Central memory CD8-positive, alpha-beta T cell (primary cell): ENCODE measurements at regions not wholly inside any gene's neighbourhood (a gene's known extent, or its start where the extent isn't known, plus 50 kb on each side); places are given as distances from the start of the nearest gene placed in this dataset.

ENCODE experiments used
- ATAC-seq: fragments of 150-1000 bp; cut with Tn5 transposase; replicated peaks from 2 replicates; pipeline ENCODE4 v1.10.0; 2022; ENCODE audit warnings: mild to moderate bottlenecking, moderate FRiP score, moderate number of reproducible peaks; ENCODE audit not compliant: poor library complexity, severe bottlenecking; ENCODE audit errors: extremely low read depth
- DNase-seq, 2 donors: peaks; one replicate each; pipeline ENCODE4 v3.0.0; 2021; ENCODE audit warnings: low spot score in 2 of 2
- H3K27ac Mint-ChIP-seq: one replicate; pipeline ENCODE4 v1.8.0; 2022; ENCODE audit warnings: low read depth, mild to moderate bottlenecking, moderate library complexity, mixed read lengths
- H3K27me3 Mint-ChIP-seq: one replicate; pipeline ENCODE4 v1.8.0; 2022; ENCODE audit warnings: mixed read lengths
- H3K36me3 Mint-ChIP-seq: one replicate; pipeline ENCODE4 v1.8.0; 2022; ENCODE audit warnings: mild to moderate bottlenecking, moderate library complexity, mixed read lengths; ENCODE audit not compliant: insufficient read depth
- H3K4me1 Mint-ChIP-seq: one replicate; pipeline ENCODE4 v1.8.0; 2022; ENCODE audit warnings: mixed read lengths
- H3K4me3 Mint-ChIP-seq: one replicate; pipeline ENCODE4 v1.8.0; 2022; ENCODE audit warnings: mild to moderate bottlenecking, moderate library complexity, mixed read lengths
- H3K9me3 Mint-ChIP-seq: one replicate; pipeline ENCODE4 v1.8.0; 2022; ENCODE audit warnings: mixed read lengths

GRCh38 chr21:28771790-28772501, 220.7 kb downstream of the LTN1 start:
- Mint-ChIP-seq H3K27ac (no peak overlapping the region), H3K9me3 (peaks cover 4% of the 10 kb centered on the region), H3K4me3 (no peak overlapping the region), H3K27me3 (no peaks in the 10 kb centered on the region), H3K36me3 (peaks cover 2% of the 10 kb centered on the region), H3K4me1 (peaks cover 46% of the 10 kb centered on the region)
- ATAC-seq (no peak), DNase-seq (no peak)

DNA sequence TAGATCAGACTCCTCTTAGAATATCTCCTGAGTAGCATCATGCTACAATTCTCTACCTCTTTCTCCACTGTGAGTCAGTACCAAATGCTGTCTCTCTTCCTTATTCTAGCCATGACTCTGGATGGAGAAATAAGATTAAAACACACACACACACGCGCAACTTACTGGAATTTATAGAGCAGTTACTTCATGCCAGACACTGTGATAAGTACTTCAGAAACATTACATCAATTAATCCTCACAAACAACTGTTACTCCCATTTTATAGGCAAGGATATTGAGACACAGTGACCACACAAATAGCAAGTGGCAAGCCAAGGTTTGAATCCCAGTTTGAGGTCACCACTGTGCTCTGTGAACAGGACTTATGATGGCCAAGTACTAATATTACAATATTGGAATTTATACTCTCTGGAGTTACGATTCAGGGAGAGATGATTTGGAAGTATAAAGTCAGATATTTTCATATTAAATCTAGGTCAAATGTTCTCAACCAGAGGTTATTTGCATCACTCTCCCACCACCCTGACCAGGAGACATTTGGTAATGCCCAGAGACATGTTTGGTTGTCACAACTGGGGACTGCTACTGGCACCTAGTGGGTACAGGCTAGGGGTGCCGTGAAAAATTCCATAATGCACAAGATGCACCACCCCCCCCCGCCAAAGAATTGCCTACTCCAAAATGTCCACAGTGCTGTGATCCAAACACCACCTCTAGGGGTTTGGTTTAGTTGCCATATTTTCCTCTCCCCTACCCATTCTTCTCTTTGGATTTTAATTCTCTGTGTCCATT, 221.6 kb downstream of the LTN1 start:
- DNase-seq (no peak), ATAC-seq (no peak)
- no peak overlapping the region for H3K27ac Mint-ChIP-seq
- H3K4me3 Mint-ChIP-seq, result no peak overlapping the region
- H3K4me1 Mint-ChIP-seq, result peaks cover 40% of the 10 kb centered on the region
- peaks cover 3% of the 10 kb centered on the region for H3K36me3 Mint-ChIP-seq
- peaks cover 11% of the 10 kb centered on the region for H3K9me3 Mint-ChIP-seq
- H3K27me3 Mint-ChIP-seq, result no peaks in the 10 kb centered on the region

- peaks cover 3% of the 10 kb centered on the region for H3K36me3 Mint-ChIP-seq
- H3K9me3 Mint-ChIP-seq, result peaks cover 11% of the 10 kb centered on the region
- DNase-seq, result no peak
- ATAC-seq, result no peak
- H3K27me3 Mint-ChIP-seq, result no peaks in the 10 kb centered on the region
- H3K4me1 Mint-ChIP-seq, result peaks cover 27% of the 10 kb centered on the region
- H3K27ac Mint-ChIP-seq, result no peak overlapping the region
- H3K4me3 Mint-ChIP-seq, result no peak overlapping the region
Measured at GRCh38 chr21:28769683-28770082, 223.0 kb downstream of the LTN1 start.

DNA sequence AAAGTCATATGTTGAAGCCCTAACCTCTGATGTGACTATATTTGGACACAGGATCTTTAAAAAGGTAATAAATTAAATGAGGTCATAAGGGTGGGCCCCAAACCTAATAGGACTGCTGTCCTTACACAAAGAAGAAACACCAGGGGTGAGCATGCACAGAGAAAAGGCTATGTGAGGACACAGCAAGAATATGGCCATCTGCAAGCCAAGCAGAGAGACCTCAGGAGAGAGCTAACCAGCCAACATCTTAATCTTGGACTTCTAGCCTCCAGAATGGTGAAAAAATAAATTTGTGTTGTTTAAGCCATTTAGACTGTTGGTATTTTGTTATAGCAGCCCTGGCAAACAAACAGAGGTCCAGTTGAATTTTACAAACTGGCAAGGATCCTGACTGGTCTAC, 223.9 kb downstream of the LTN1 start:
- no peak for DNase-seq
- Mint-ChIP-seq H3K9me3 (peaks cover 11% of the 10 kb centered on the region), H3K4me3 (no peak overlapping the region), H3K4me1 (peaks cover 27% of the 10 kb centered on the region), H3K27me3 (no peaks in the 10 kb centered on the region), H3K36me3 (peaks cover 3% of the 10 kb centered on the region), H3K27ac (no peak overlapping the region)
- no peak for ATAC-seq

DNA sequence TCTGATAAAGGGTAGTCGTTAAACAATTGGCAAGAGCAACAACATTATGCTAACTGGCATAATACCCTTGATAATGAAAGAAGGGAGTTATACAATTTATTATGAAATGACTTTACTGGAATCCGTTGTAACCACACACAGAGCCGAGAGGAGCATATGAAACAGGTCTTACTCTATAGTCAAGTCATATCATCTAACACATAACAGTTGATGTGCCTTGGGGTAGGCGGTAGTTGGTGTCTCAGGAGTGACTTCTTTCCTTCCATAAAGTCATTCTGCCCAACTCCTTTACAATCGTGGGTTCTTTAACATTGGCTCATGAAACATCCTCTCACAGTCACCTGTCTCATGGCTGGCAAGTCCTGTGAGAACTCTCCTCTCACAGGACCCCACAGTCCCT, 225.2 kb downstream of the LTN1 start:
- ATAC-seq (no peak), DNase-seq (no peak)
- Mint-ChIP-seq H3K27ac (no peak overlapping the region), H3K9me3 (peaks cover 11% of the 10 kb centered on the region), H3K27me3 (no peaks in the 10 kb centered on the region), H3K36me3 (peaks cover 3% of the 10 kb centered on the region), H3K4me3 (no peak overlapping the region), H3K4me1 (peaks cover 28% of the 10 kb centered on the region)

- Mint-ChIP-seq H3K4me3 (no peak overlapping the region), H3K27me3 (no peaks in the 10 kb centered on the region), H3K9me3 (peaks cover 11% of the 10 kb centered on the region), H3K36me3 (peaks cover 1% of the 10 kb centered on the region), H3K4me1 (peaks cover 19% of the 10 kb centered on the region), H3K27ac (no peak overlapping the region)
- DNase-seq (no peak), ATAC-seq (no peak)
Measured at GRCh38 chr21:28763809-28764418, 228.8 kb downstream of the LTN1 start.

DNA sequence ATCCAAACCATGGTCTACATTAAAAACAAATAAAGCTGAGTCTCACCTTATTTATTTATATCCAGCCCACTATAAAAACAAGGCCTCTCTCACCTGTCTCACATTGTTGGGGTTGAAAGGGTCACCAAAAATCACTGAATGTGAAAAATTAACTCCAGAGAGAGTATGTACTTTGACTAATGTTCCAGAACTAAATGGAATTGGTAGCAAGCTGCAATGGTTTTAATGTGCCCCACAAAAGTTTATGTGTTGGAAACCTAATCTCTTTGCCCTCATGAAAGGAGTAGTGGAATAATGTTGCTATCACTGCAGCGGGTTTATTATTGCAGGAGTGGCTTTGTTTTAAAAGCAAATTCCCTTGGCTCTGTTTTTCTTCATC, 230.3 kb downstream of the LTN1 start:
- ATAC-seq (no peak), DNase-seq (no peak)
- Mint-ChIP-seq H3K4me3 (no peak overlapping the region), H3K4me1 (peaks cover 10% of the 10 kb centered on the region), H3K27me3 (no peaks in the 10 kb centered on the region), H3K9me3 (peaks cover 11% of the 10 kb centered on the region), H3K27ac (no peak overlapping the region), H3K36me3 (peaks cover 4% of the 10 kb centered on the region)

DNA sequence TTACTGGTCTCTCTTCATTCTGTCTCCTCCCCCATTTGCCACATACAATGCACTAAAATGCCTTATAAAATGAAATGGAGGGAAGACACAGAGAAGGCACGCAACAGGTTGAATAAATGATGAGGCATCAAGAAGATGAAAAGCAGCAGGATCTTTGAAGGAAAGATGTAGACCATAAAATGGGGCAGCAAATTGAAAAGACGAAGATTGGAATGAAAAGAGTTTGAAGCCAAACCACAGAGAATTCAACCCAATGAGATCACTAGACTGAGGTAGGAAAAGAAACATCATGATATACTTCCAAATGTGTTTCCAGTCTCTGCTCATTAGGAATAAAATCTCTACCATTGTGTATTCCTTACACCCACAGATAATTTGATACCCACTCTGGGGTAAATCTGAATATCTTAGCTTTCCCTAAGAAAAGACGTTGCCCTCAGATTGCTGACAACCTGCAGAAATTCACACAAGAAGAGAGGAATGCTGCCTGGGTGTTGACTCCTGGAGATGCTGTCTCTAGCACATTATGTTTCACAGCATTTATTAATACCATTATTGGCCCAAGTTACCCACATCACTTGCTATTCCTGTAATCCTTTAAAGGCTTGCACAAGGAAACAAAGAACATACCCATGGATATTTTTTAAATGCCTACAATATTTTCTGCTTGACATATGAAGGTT, 230.9 kb downstream of the LTN1 start:
- Mint-ChIP-seq H3K36me3 (peaks cover 4% of the 10 kb centered on the region), H3K27ac (no peak overlapping the region), H3K4me1 (peaks cover 10% of the 10 kb centered on the region), H3K4me3 (no peak overlapping the region), H3K27me3 (no peaks in the 10 kb centered on the region), H3K9me3 (peaks cover 6% of the 10 kb centered on the region)
- ATAC-seq (no peak), DNase-seq (no peak)

DNA sequence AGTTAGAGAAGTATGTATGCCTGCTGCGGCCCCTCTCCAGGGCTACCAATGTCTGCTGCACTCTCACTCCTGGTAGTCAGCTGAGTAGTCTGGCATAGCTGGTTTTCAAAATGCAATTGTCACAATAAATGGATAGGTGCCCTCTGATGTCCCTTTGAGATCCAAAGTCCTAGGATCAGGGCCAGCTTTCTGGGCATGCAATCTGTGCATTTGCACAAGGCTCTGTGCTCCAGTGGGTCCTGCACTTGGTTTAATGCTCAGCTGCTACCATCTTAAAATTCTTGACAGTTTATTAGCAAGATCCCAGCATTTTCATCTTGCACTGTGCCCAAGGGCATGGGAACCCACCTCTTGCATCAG, 233.8 kb downstream of the LTN1 start:
- ATAC-seq, result no peak
- Mint-ChIP-seq H3K27ac (no peak overlapping the region), H3K9me3 (no peaks in the 10 kb centered on the region), H3K27me3 (no peaks in the 10 kb centered on the region), H3K36me3 (peaks cover 5% of the 10 kb centered on the region), H3K4me1 (peaks cover 23% of the 10 kb centered on the region), H3K4me3 (no peak overlapping the region)
- no peak for DNase-seq

- DNase-seq, result no peak
Measured at GRCh38 chr21:28758042-28758882, 234.4 kb downstream of the LTN1 start.

GRCh38 chr21:28754862-28755261, 237.8 kb downstream of the LTN1 start:
- H3K4me3 Mint-ChIP-seq, result no peak overlapping the region
- H3K9me3 Mint-ChIP-seq, result no peaks in the 10 kb centered on the region
- H3K27ac Mint-ChIP-seq, result peak overlapping the region; percentile 63
- H3K4me1 Mint-ChIP-seq, result peaks cover 19% of the 10 kb centered on the region
- peaks cover 12% of the 10 kb centered on the region for H3K36me3 Mint-ChIP-seq
- no peaks in the 10 kb centered on the region for H3K27me3 Mint-ChIP-seq
- no peak for DNase-seq
- ATAC-seq, result no peak

More at GRCh38 chr21:28758042-28758882, 234.4 kb downstream of the LTN1 start:
- no peaks in the 10 kb centered on the region for H3K27me3 Mint-ChIP-seq
- peaks cover 7% of the 10 kb centered on the region for H3K36me3 Mint-ChIP-seq
- no peak for ATAC-seq
- H3K4me1 Mint-ChIP-seq, result peaks cover 22% of the 10 kb centered on the region
- H3K4me3 Mint-ChIP-seq, result no peak overlapping the region
- H3K27ac Mint-ChIP-seq, result peak overlapping the region; percentile 0
- no peaks in the 10 kb centered on the region for H3K9me3 Mint-ChIP-seq

GRCh38 chr21:28754127-28754611, 238.5 kb downstream of the LTN1 start:
- Mint-ChIP-seq H3K4me3 (no peak overlapping the region), H3K9me3 (no peaks in the 10 kb centered on the region), H3K4me1 (peaks cover 19% of the 10 kb centered on the region), H3K27ac (peak overlapping the region; percentile 63), H3K27me3 (no peaks in the 10 kb centered on the region), H3K36me3 (peaks cover 12% of the 10 kb centered on the region)
- ATAC-seq, result no peak
- no peak for DNase-seq
